ENCODE measurements at regions not wholly inside any gene's neighbourhood (a gene's known extent, or its start where the extent isn't known, plus 50 kb on each side); places are given as distances from the start of the nearest gene placed in this dataset.
"Not testable (repeated sequence)": the region's sequence is repeated elsewhere in the genome, so short reads cannot be mapped to it uniquely, and the experiment has no call there.

DNA sequence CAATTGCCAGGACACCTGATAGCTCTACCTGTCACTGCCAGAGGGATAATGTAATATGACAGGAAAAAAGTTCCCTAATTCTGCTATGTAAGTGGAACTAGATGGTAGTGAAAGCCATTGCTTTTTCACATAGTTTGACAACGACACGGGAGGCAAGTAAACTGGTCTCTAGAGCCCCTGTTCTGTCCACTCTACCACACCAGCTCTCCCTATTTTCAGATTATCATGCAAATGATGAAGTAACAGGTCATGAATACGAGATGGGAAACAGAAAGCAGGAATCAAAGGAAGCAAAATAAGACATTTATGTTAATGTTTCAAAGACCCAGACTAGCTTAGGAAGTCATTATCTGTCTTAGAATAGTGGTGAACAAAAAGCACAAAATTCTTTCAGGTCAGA, 56.2 kb downstream of the TAF11L14 start:
- no peak for DNase-seq (ENCODE audit: low spot score)

DNA sequence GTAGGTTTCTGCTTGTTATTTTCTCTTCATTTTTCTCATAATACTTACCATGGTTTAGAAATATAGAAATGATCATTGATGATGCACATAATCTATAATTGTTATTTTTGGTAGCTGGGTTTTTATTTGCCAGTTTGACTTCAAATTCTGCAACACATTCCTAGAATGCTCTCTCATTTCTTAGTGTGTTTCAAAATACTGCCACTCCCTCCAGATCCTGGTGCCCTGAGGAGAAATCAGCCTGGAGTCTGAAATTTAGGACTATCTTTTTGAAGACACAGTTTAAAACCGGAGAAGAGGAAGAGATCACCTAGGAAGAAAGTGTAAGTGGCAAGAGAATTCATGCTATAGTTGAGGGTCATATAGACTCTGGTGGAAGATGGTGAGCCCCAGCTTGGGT, 57.5 kb downstream of the TAF11L14 start:
- no peak for DNase-seq (ENCODE audit: low spot score)

DNA sequence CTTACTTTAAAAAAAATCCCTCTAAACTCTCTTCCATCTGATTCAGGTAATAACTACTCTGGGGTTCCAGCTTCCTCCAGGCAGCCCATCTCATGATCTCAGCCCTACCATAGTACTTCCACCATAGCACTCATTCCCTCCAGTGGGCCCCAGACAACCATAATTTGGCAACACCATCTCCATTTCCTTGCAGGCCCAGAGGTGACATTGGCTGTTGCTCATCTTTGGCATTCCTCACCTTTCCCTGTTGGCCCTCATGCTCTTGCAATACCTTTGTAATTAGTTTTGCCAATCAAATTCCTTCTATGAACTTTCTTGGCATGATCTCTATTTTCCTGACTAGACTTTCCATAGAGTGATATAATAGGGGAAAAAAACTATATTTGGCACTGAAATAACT, 60.1 kb downstream of the TAF11L14 start:
- no peak for DNase-seq (ENCODE audit: low spot score)

DNA sequence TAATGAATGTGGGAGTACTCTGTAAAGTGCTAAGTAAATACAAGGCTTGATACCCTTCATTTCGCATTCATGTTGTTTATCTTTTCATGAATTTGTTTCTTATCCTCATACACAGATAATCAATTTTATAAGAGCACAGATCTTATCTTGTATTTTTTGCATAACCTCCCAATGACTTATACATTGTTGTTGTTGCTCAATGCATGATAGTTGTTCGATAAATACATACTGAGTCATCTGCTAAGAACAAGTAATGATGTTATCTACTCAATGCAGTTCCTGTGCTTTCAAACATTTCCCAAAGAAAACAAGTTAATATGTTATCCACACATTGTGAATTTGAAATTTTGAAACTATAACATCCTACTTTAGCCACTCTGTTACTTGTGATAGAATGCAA, 60.7 kb downstream of the TAF11L14 start:
- DNase-seq (ENCODE audit: low spot score), result no peak

DNA sequence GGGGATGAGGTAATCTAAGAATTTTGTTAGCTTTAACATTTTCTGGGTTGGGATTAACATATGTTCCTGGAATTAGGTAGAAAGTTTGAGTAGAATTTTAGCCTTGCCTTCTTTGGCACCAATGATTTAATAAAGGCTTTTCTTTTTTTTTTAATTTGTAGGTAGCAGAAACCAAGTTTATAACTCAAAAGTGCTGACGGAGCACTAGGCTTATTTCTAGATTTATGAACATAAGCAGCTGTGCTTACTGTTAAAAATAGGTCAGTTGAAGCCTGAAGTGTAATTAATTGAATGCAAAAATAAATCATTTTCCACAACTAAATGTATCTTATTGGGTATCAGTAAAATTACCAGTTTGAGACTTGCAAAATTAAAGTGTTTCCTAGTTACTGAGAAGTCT, 62.4 kb downstream of the TAF11L14 start:
- no peak for DNase-seq (ENCODE audit: low spot score)

DNA sequence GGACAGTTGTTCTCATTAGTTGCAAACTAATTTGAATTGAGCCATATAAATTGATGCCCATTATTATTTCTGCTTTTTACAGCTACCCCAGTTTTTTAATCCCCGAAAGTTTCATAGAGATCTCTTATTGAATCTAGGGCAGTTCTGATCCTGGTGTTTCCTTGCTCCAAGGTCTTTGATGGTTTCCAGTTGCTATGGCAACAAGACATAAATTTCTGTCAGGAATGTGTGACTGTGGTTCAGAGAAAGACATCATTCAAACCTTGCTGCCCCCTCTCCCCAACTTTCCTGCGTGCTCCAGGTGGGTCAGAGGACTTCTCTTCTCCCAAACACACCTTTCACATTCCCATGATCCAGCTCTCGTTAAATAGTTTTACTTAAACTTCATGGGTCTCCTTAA, 63.4 kb downstream of the TAF11L14 start:
- no peak for DNase-seq (ENCODE audit: low spot score)

DNA sequence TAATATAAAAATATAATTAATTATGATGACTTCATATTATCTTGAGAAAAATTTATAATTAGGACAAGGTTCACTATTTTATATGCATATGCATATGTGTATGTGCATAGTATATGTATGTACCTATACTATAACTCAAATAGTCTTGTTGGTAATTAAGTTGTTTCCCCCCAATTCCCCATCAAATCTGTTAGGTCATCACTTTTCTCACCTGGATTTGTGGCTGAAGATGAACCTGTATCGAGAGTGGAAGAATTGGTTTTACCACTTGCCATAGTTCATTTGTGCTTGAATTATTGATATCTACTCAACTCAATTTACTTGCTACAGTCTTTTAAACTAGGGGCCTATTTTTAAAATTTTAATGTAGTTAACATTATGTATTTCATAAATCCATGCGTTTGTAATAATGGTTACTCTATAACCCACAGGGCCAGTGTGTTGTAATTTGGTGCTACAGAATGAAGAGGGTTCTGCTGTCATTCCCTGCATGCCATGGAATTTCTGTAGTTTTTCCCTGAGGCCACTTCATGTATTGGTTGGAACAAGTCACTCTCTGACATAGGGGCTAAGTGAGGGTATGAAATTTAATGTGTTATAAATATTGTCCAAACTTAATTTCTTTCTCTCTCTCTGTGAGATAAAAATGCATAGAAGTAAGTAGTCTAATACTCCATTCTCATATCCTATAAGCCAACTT, 74.9 kb downstream of the TAF11L14 start:
- no peak for DNase-seq (ENCODE audit: low spot score)

DNA sequence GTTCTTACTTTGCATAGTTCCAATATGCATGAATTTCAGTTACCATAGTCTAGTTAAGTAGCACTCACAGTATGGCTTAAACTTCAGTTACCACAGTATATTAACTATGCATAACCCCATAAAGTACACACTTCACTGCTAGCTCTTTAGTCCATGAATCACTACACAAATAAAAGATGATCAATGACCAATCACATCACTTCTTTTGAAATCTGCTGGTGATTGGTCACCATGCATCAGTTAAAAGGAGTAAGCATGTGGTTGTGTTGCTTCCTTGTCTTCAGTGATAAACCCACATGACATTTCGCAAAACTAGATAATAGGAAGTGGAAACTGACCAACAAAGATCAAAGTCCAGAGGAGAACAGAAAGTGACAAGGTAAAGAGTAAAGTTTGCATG, 79.0 kb downstream of the TAF11L14 start:
- DNase-seq (ENCODE audit: low spot score), result no peak

DNA sequence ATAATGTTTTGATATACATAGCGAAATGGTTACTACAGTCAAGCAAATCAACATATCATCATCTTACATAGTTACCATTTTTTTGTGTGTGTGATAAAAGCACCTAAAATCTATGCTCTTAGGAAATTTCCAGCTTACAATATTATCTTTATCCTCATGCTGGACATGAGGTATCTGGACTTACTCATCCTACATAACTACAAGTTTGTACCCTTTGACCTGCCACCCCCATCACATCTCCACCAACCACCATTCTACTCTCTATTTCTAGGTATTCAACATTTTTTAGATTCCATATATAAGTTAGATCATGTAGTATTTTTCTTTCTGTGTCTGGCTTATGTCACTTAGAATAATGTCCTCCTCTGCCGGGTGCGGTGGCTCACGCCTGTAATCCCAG, 79.9 kb downstream of the TAF11L14 start:
- DNase-seq (ENCODE audit: low spot score), result no peak

DNA sequence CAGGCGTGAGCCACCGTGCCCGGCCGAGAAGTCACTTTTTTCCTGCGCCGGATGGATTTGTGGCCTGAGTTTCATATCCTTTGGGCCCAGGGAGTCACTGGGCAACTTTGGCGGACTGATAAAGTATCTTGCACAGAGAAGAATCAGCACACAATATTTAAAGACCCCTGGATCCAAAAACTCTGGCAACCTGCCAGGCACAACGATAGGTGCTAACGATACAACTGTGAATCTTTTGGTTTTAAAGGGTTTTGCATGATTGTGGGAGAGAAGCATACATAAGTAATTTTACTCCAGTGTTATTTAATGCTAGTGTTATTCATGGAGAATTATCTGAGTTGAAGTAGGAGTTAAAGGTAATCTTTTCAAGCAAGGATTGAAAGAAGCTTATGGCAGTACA, 85.3 kb downstream of the TAF11L14 start:
- no peak for DNase-seq (ENCODE audit: low spot score)

DNA sequence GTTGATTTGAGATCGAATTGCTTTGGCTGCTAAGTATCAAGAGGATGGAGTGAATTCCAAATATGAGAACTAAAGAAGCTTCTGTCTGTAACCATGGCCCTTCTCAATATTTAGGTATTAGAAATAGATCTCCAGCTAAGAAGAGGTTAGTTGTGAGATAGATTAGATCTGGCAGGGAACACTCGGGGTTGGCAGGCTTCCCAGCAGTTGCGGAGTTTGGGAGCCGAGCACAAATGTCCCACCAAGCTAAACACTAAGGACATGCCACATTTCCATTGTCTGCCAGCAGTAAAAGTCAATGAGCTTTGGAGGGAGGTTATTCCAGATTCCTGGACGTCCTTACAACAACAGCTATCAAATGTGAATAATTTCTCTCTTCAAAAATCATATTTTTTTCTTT, 85.8 kb downstream of the TAF11L14 start:
- no peak for DNase-seq (ENCODE audit: low spot score)

DNA sequence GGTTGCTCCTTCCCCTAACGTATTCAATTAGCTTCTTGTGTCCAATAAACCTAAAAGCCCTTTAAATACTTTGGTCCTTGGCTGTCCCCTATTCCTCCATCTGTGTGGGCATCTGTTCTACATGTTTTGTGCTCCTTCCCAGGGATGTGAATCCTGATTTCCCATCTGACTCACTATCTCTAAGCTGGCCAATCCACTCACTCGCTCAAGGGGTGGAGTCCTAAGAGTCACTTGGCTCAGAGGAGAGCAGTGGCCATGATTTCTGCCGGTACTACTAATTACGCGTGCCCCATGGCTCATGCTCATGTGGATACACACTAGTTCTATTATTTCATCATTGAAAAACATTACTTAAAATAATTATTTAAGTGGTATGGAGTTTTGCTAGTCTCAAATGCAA, 89.6 kb downstream of the TAF11L14 start:
- DNase-seq (ENCODE audit: low spot score), result no peak

DNA sequence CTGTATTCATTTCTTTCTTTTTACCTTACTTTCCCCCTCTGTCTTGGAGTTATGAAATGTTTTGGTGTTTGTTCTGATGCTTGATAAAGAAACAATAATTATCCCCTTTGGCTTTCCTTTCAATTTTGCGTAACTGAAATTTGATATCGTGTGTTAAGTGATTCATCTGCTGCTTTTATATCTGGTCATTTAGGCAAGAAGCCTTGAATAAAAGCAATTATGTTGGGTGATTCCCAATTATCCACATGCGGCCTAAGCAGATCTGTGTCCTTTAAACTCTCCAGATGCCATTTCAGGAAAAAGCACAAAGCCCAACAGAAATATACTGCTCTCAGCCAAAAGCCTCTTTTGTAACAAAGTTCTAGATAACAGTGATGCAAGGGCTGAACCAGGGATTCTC, 92.8 kb downstream of the TAF11L14 start:
- no peak for DNase-seq (ENCODE audit: low spot score)

DNA sequence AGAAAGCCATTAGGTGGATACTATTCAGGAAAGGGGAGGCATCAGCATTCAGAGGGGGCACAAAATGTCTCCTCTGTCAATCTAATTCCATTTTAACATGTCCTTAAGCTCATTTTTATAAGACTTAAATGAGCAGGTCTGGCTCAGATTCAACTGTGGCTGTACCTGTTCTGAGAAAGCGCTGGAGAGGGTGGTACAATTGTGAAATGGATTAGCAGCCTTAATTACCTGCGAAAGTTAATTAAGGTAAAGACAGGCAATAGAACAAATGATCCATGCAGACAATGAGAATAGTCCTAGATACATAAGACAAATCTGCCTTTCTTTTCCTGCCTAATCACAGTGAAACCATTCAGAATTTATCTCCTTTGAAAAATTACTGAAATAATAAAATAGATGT, 96.2 kb downstream of the TAF11L14 start:
- no peak for DNase-seq (ENCODE audit: low spot score)

DNA sequence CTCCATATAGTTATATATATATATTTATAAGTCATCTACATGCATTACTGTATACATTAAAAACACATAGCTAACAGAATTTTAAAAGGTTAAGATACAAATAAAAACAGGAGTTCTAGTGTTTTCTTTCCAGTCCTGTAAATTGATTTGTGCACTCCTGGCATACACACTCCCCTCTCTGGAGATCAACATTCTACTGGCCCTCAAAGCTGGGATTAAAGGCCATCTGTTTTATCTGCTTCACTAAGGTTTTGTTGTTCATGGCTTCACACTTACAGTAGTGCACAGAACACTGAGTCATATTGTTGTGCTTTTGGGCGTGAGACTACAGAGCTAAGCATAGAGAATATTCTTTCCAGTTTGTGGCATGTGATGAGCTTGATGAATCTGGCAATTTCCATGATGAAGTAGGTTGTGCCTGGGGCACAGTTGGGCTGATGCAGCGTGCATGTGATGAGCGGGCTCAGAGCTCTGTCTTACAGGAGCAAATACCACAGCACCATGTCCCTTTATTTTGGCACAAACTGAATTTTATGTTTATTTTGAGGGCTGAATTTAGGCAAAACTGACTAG, 98.2 kb downstream of the TAF11L14 start:
- no peak for DNase-seq (ENCODE audit: low spot score)

DNA sequence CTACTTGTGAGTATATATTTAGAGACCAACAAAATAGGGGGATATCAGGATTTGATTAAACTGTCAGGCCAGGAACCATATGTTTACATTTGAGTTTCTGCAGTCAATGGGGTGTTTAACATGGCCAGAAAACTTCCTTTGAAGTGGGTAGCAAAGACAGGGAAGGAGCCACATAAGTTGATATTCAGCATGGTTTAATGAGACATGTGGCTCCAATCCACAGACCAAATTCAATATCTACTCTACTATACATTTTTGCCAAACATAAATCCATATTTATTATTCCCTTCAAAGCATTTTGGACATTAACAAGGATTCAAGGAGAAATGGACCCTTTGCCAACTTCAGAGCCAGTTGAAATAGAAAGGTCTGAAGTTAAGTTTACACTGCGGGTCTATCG, 99.8 kb downstream of the TAF11L14 start:
- DNase-seq (ENCODE audit: low spot score), result no peak

DNA sequence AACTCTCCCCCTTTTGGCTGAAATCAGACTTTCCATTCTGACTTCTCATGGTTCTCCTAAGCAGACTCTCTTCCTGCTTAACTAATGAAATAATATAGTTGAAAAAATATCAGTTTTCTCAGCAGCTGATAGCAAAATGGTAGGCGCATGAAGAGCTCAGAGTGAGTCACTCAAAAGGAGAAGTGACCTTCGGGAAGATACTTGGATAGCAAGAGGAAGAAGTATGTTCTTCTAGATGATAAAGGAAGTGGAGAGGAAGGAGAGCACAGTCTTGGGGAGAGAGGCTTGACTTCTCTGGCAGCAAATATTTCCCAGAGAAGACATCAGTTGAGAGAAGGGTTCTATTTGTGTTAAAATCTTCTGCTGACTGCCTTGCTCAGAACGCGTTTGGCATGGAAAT, 101.5 kb downstream of the TAF11L14 start:
- no peak for DNase-seq (ENCODE audit: low spot score)

DNA sequence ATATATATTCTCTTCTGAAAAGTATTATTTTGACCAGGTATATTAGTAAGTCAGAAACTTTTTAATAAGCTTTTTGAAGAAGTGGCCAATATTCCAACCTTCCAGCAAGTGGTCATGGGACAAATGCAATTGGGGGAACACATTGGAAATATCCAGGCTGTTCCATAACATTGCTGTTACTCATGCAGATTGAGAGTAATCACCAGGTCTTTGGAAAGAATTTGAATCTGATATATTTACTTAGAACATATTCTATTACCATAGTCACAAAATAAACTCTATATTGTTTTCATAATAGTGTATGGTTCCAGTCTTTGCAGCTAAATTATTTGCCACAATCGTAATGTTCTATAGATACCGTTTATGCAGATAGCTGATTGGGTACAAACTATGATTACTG, 102.8 kb downstream of the TAF11L14 start:
- no peak for DNase-seq (ENCODE audit: low spot score)

DNA sequence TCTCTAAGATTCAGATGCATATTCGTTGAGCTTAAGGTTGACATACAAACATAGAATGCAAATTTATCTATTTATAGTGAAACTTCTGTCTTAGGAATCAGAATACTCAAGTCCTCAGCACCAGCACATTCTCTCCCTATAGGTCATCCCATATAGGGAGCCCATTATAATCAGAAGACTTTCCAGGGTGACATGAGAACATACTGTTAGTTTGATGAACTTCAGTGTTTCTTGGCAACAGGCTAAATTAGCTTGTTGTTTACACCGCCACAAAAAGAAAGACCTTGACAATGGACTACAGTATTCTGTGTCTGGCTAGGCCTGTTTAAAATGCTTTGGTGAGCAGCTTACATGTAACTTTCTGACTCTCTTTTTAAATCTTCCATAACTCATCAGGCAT, 104.2 kb downstream of the TAF11L14 start:
- no peak for DNase-seq (ENCODE audit: low spot score)

DNA sequence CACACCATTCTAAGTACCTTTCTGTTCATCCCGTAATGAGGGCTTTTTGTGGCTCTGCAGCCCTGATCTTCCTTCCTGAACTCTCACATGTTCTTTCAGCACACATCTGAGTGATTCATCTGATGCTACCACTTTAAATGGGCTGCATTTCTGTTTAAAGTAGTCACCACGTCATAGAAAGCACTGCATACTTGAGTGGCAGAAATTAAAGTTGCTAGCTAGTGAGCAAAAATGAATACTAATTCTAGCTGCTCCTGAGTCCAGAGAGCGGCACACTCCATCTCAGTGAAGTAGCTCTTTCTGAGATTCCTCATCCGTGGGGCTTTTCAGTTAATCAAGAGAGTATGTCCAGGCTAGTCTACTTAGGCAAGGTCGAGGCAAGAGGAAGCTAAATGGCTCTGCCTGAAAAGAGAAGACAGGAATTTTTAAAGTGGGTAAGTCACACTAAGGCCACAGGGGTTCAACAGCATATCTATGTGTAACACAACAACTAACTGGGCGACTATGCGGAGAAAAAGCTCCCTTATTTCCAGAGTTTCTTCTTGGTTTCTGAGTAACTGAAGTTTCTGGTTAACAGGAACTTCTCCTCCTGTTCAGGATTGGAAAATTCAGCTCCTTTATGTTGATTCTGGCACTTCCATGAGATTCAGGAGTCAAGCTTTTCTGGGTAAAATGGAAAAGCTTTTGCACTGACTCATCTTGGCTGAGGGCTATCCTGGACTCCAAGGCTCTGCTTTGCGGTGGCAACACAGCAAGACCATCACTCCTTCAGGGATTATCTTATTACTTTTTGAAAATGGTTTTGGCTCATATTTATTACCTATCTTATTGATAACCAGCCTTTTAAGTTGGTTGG, 109.5 kb downstream of the TAF11L14 start:
- DNase-seq (ENCODE audit: low spot score), result no peak

DNA sequence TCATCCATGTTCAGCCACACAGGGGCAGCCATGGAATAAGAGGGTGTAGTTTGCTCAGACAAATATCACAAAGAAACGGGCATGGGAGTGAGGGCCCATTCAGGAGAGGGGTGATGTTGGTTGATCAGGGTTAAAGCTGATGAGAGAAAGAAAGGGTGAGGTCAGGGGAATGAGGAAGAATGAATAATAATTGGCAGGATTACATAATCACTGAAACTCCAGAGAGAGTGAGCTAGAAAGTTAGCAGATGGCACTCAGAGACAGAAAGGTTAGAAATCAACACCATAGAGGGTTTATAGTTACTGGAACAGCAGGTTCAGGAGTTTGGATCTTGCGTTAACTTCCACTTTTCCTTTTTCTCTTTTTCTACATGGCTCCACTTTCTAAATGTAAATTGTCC, 113.9 kb downstream of the TAF11L14 start:
- no peak for DNase-seq (ENCODE audit: low spot score)

DNA sequence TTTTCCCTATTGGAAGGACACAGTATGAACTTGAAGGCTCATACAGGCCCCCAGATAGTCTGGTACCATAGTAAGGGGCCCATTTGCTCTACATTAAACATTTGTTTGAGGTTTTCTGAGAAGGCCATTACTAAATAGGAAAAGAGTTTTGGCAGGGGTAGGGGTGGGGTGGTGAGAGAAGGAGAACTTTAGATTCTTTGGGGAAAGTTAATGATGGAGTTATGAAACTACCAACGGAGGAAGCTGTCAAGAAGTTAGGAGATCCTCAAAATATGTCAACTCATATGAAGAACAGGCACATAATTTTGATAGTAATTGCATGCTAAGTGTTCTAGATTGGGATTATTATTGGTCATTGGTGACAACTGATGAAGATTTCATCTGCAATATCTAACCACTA, 114.7 kb downstream of the TAF11L14 start:
- no peak for DNase-seq (ENCODE audit: low spot score)

DNA sequence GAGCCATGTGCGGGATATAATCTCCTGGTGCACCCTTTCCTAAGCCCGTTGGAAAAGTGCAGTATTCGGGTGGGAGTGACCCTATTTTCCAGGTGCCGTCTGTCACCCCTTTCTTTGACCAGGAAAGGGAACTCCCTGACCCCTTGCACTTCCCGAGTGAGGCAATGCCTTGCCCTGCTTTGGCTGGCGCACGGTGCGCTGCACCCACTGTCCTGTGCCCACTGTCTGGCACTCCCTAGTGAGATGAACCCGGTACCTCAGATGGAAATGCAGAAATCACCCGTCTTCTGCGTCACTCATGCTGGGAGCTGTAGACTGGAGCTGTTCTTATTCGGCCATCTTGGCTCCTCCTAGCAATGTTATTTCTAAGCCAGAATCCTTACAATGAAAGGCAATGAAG, 121.1 kb downstream of the TAF11L14 start:
- DNase-seq (ENCODE audit: low spot score), result not testable (repeated sequence)
